ENCODE measurements at regions not wholly inside any gene's neighbourhood (a gene's known extent, or its start where the extent isn't known, plus 50 kb on each side); places are given as distances from the start of the nearest gene placed in this dataset.
"Not testable (repeated sequence)": the region's sequence is repeated elsewhere in the genome, so short reads cannot be mapped to it uniquely, and the experiment has no call there.

GRCh38 chrX:13411496-13412207 lies 91.8 kb upstream of the ATXN3L start:
- Histone ChIP-seq H3K27me3 (ENCODE audit: control insufficient read depth in 3 of 3, insufficient read depth in 3 of 3, low read length in 3 of 3) (no peaks in the 10 kb centered on the region), H3K27ac (ENCODE audit: low read depth in 1 of 3, low read length in 2 of 3) (no peak overlapping the region), H3K4me3 (ENCODE audit: low read depth in 1 of 3, low read length in 3 of 3) (no peak overlapping the region), H3K9me3 (ENCODE audit: control insufficient read depth in 2 of 2, insufficient read depth in 1 of 2, low read depth in 1 of 2, low read length in 1 of 2) (no peaks in the 10 kb centered on the region), H3K4me1 (ENCODE audit: control insufficient read depth in 3 of 3, insufficient read depth in 2 of 3, low read depth in 1 of 3, low read length in 2 of 3) (no peaks in the 10 kb centered on the region), H3K36me3 (ENCODE audit: control insufficient read depth in 3 of 3, insufficient read depth in 2 of 3, low read depth in 1 of 3, low read length in 3 of 3) (no peaks in the 10 kb centered on the region)
- FAIRE-seq (no peak), DNase-seq (no peak)
- 36 to 68% (median 54%) methylated on average over 10 of the region's 10 CpGs for WGBS, 3 donors

- not testable (repeated sequence) for H3K4me3 ChIP-seq (ENCODE audit: low read depth in 1 of 3, low read length in 3 of 3); DNase-seq; H3K27me3 ChIP-seq (ENCODE audit: control insufficient read depth in 3 of 3, insufficient read depth in 3 of 3, low read length in 3 of 3); H3K4me1 ChIP-seq (ENCODE audit: control insufficient read depth in 3 of 3, insufficient read depth in 2 of 3, low read depth in 1 of 3, low read length in 2 of 3); FAIRE-seq; H3K27ac ChIP-seq (ENCODE audit: low read depth in 1 of 3, low read length in 2 of 3); H3K9me3 ChIP-seq (ENCODE audit: control insufficient read depth in 2 of 2, insufficient read depth in 1 of 2, low read depth in 1 of 2, low read length in 1 of 2); H3K36me3 ChIP-seq (ENCODE audit: control insufficient read depth in 3 of 3, insufficient read depth in 2 of 3, low read depth in 1 of 3, low read length in 3 of 3)
- 100% methylated on average over 1 of the region's 1 CpG; no CpG with 5 or more reads in 1 of the 3 donors for WGBS, 3 donors
Observed at GRCh38 chrX:13408599-13408998, 88.7 kb upstream of the ATXN3L start.

- not testable (repeated sequence) for H3K9me3 ChIP-seq (ENCODE audit: control insufficient read depth in 2 of 2, insufficient read depth in 1 of 2, low read depth in 1 of 2, low read length in 1 of 2); H3K4me1 ChIP-seq (ENCODE audit: control insufficient read depth in 3 of 3, insufficient read depth in 2 of 3, low read depth in 1 of 3, low read length in 2 of 3); H3K36me3 ChIP-seq (ENCODE audit: control insufficient read depth in 3 of 3, insufficient read depth in 2 of 3, low read depth in 1 of 3, low read length in 3 of 3); H3K27ac ChIP-seq (ENCODE audit: low read depth in 1 of 3, low read length in 2 of 3); H3K27me3 ChIP-seq (ENCODE audit: control insufficient read depth in 3 of 3, insufficient read depth in 3 of 3, low read length in 3 of 3); H3K4me3 ChIP-seq (ENCODE audit: low read depth in 1 of 3, low read length in 3 of 3); FAIRE-seq
- WGBS, 3 donors, result 59 to 79% (median 70%) methylated on average over 7 of the region's 7 CpGs
- DNase-seq, result peak in 1 of 2 donors; percentile 39
Observed at GRCh38 chrX:13404777-13405176, 84.9 kb upstream of the ATXN3L start.

- no peak for FAIRE-seq
- Histone ChIP-seq H3K4me3 (ENCODE audit: low read depth in 1 of 3, low read length in 3 of 3) (no peak overlapping the region), H3K27ac (ENCODE audit: low read depth in 1 of 3, low read length in 2 of 3) (no peak overlapping the region)
Observed at GRCh38 chrX:13404364-13404763, 84.5 kb upstream of the ATXN3L start.

GRCh38 chrX:13401724-13402123 lies 81.9 kb upstream of the ATXN3L start:
- FAIRE-seq (no peak), DNase-seq (no peak)
- Histone ChIP-seq H3K9me3 (ENCODE audit: control insufficient read depth in 2 of 2, insufficient read depth in 1 of 2, low read depth in 1 of 2, low read length in 1 of 2) (peaks cover 0 to 3% of the 10 kb centered on the region in 2 donors), H3K27ac (ENCODE audit: low read depth in 1 of 3, low read length in 2 of 3) (no peak overlapping the region), H3K36me3 (ENCODE audit: control insufficient read depth in 3 of 3, insufficient read depth in 2 of 3, low read depth in 1 of 3, low read length in 3 of 3) (no peaks in the 10 kb centered on the region), H3K4me1 (ENCODE audit: control insufficient read depth in 3 of 3, insufficient read depth in 2 of 3, low read depth in 1 of 3, low read length in 2 of 3) (peaks cover 0 to 5% (median 2%) of the 10 kb centered on the region in 3 donors), H3K4me3 (ENCODE audit: low read depth in 1 of 3, low read length in 3 of 3) (no peak overlapping the region), H3K27me3 (ENCODE audit: control insufficient read depth in 3 of 3, insufficient read depth in 3 of 3, low read length in 3 of 3) (no peaks in the 10 kb centered on the region)
- 87 to 88% (median 87%) methylated on average over 2 of the region's 2 CpGs for WGBS, 3 donors

More at GRCh38 chrX:13404364-13404763, 84.5 kb upstream of the ATXN3L start:
- Histone ChIP-seq H3K4me1 (ENCODE audit: control insufficient read depth in 3 of 3, insufficient read depth in 2 of 3, low read depth in 1 of 3, low read length in 2 of 3) (no peaks in the 10 kb centered on the region), H3K36me3 (ENCODE audit: control insufficient read depth in 3 of 3, insufficient read depth in 2 of 3, low read depth in 1 of 3, low read length in 3 of 3) (no peaks in the 10 kb centered on the region), H3K27me3 (ENCODE audit: control insufficient read depth in 3 of 3, insufficient read depth in 3 of 3, low read length in 3 of 3) (no peaks in the 10 kb centered on the region), H3K9me3 (ENCODE audit: control insufficient read depth in 2 of 2, insufficient read depth in 1 of 2, low read depth in 1 of 2, low read length in 1 of 2) (peaks cover 0 to 1% of the 10 kb centered on the region in 2 donors)
- no peak for DNase-seq
- WGBS, 3 donors, result 84 to 94% (median 91%) methylated on average over 6 of the region's 6 CpGs

GRCh38 chrX:13398839-13399238 lies 79.0 kb upstream of the ATXN3L start:
- Histone ChIP-seq H3K4me3 (ENCODE audit: low read depth in 1 of 3, low read length in 3 of 3) (no peak overlapping the region), H3K9me3 (ENCODE audit: control insufficient read depth in 2 of 2, insufficient read depth in 1 of 2, low read depth in 1 of 2, low read length in 1 of 2) (peaks cover 0 to 3% of the 10 kb centered on the region in 2 donors), H3K36me3 (ENCODE audit: control insufficient read depth in 3 of 3, insufficient read depth in 2 of 3, low read depth in 1 of 3, low read length in 3 of 3) (no peaks in the 10 kb centered on the region), H3K27me3 (ENCODE audit: control insufficient read depth in 3 of 3, insufficient read depth in 3 of 3, low read length in 3 of 3) (no peaks in the 10 kb centered on the region), H3K4me1 (ENCODE audit: control insufficient read depth in 3 of 3, insufficient read depth in 2 of 3, low read depth in 1 of 3, low read length in 2 of 3) (peaks cover 0 to 5% (median 2%) of the 10 kb centered on the region in 3 donors), H3K27ac (ENCODE audit: low read depth in 1 of 3, low read length in 2 of 3) (peak overlapping the region in 1 of 3 donors; percentile 58)
- FAIRE-seq (no peak), DNase-seq (peak in 1 of 2 donors; percentile 16)
- 64 to 96% (median 87%) methylated on average over 1 of the region's 1 CpG for WGBS, 3 donors

GRCh38 chrX:13397878-13398818 lies 78.3 kb upstream of the ATXN3L start:
- Histone ChIP-seq H3K4me1 (ENCODE audit: control insufficient read depth in 3 of 3, insufficient read depth in 2 of 3, low read depth in 1 of 3, low read length in 2 of 3) (peaks cover 0 to 5% (median 2%) of the 10 kb centered on the region in 3 donors), H3K27ac (ENCODE audit: low read depth in 1 of 3, low read length in 2 of 3) (peak overlapping the region in 2 of 3 donors; percentile 12 to 58), H3K4me3 (ENCODE audit: low read depth in 1 of 3, low read length in 3 of 3) (no peak overlapping the region), H3K9me3 (ENCODE audit: control insufficient read depth in 2 of 2, insufficient read depth in 1 of 2, low read depth in 1 of 2, low read length in 1 of 2) (peaks cover 0 to 3% of the 10 kb centered on the region in 2 donors), H3K27me3 (ENCODE audit: control insufficient read depth in 3 of 3, insufficient read depth in 3 of 3, low read length in 3 of 3) (no peaks in the 10 kb centered on the region), H3K36me3 (ENCODE audit: control insufficient read depth in 3 of 3, insufficient read depth in 2 of 3, low read depth in 1 of 3, low read length in 3 of 3) (no peaks in the 10 kb centered on the region)
- DNase-seq (peak; percentile 70 to 84), FAIRE-seq (no peak)
- WGBS, 3 donors, result 45 to 56% (median 47%) methylated on average over 5 of the region's 5 CpGs

GRCh38 chrX:13396924-13397323 lies 77.1 kb upstream of the ATXN3L start:
- Histone ChIP-seq H3K27ac (ENCODE audit: low read depth in 1 of 3, low read length in 2 of 3) (no peak overlapping the region), H3K4me3 (ENCODE audit: low read depth in 1 of 3, low read length in 3 of 3) (no peak overlapping the region), H3K36me3 (ENCODE audit: control insufficient read depth in 3 of 3, insufficient read depth in 2 of 3, low read depth in 1 of 3, low read length in 3 of 3) (no peaks in the 10 kb centered on the region), H3K9me3 (ENCODE audit: control insufficient read depth in 2 of 2, insufficient read depth in 1 of 2, low read depth in 1 of 2, low read length in 1 of 2) (peaks cover 0 to 3% of the 10 kb centered on the region in 2 donors), H3K27me3 (ENCODE audit: control insufficient read depth in 3 of 3, insufficient read depth in 3 of 3, low read length in 3 of 3) (no peaks in the 10 kb centered on the region), H3K4me1 (ENCODE audit: control insufficient read depth in 3 of 3, insufficient read depth in 2 of 3, low read depth in 1 of 3, low read length in 2 of 3) (peaks cover 0 to 5% (median 2%) of the 10 kb centered on the region in 3 donors)
- DNase-seq (no peak), FAIRE-seq (no peak)

Measured in small intestine (tissue), 7 donors.